Smooth muscle cell (in vitro differentiated cells): ENCODE measurements at regions not wholly inside any gene's neighbourhood (a gene's known extent, or its start where the extent isn't known, plus 50 kb on each side); places are given as distances from the start of the nearest gene placed in this dataset.

Experiments used
- DNase-seq: peaks from one replicate; lab custom pipeline; 2025; ENCODE audit not compliant: unreplicated experiment; lab: John Stamatoyannopoulos, UW
- H2AFZ ChIP-seq: fragments of 200-600 bp; sonication (generic); 2 replicates; pipeline ENCODE4 v1.6.0; 2016; ENCODE audit warnings: antibody characterized with exemption, low read depth, mild to moderate bottlenecking
- H3F3A ChIP-seq: fragments of 200-600 bp; sonication (generic); 2 replicates; pipeline ENCODE4 v1.6.0; 2017; ENCODE audit warnings: antibody characterized with exemption, low read depth
- H3K27ac ChIP-seq: fragments of 200-600 bp; sonication (generic); 2 replicates; pipeline ENCODE4 v1.5.1; 2016; ENCODE audit warnings: low read depth, mild to moderate bottlenecking
- H3K27me3 ChIP-seq: fragments of 200-600 bp; sonication (generic); 2 replicates; pipeline ENCODE4 v1.6.1; 2016; ENCODE audit warnings: low read depth, mild to moderate bottlenecking
- H3K36me3 ChIP-seq: fragments of 200-600 bp; sonication (generic); 2 replicates; pipeline ENCODE4 v1.5.1; 2016; ENCODE audit warnings: low read depth
- H3K4me1 ChIP-seq: fragments of 200-600 bp; sonication (generic); 2 replicates; pipeline ENCODE4 v1.5.1; 2016; ENCODE audit warnings: low read depth
- H3K4me2 ChIP-seq: fragments of 200-600 bp; sonication (generic); 2 replicates; pipeline ENCODE4 v1.6.0; 2016; ENCODE audit warnings: mild to moderate bottlenecking
- H3K4me3 ChIP-seq: fragments of 200-600 bp; sonication (generic); 2 replicates; pipeline ENCODE4 v1.5.1; 2016; ENCODE audit warnings: mild to moderate bottlenecking
- H3K79me2 ChIP-seq: fragments of 200-600 bp; sonication (generic); 2 replicates; pipeline ENCODE4 v1.6.0; 2016; ENCODE audit warnings: low read depth, mild to moderate bottlenecking
- H3K9ac ChIP-seq: fragments of 200-600 bp; sonication (generic); 2 replicates; pipeline ENCODE4 v1.6.0; 2016; ENCODE audit warnings: low read depth
- H3K9me3 ChIP-seq: fragments of 200-600 bp; sonication (generic); replicated peaks from 2 replicates; pipeline ENCODE4 v1.5.1; 2016; ENCODE audit warnings: low read depth
- H4K20me1 ChIP-seq: fragments of 200-600 bp; sonication (generic); 2 replicates; pipeline ENCODE4 v1.6.0; 2016; ENCODE audit warnings: low read depth
- WGBS: methylation state at CpG from one replicate; pipeline ENCODE4 v1.1.7; 2016; ENCODE audit warnings: low lambda C conversion rate; 5-methylcytosine and 5-hydroxymethylcytosine counted together
- TF ChIP-seq, protein P1 (sequence below): fragments of 200-600 bp; sonication (generic); IDR thresholded peaks from 2 replicates; pipeline ENCODE4 v1.5.1; 2017; ENCODE audit warnings: borderline replicate concordance, mild to moderate bottlenecking, antibody characterized with exemption; ENCODE audit not compliant: insufficient read depth, poor library complexity, severe bottlenecking

DNA sequence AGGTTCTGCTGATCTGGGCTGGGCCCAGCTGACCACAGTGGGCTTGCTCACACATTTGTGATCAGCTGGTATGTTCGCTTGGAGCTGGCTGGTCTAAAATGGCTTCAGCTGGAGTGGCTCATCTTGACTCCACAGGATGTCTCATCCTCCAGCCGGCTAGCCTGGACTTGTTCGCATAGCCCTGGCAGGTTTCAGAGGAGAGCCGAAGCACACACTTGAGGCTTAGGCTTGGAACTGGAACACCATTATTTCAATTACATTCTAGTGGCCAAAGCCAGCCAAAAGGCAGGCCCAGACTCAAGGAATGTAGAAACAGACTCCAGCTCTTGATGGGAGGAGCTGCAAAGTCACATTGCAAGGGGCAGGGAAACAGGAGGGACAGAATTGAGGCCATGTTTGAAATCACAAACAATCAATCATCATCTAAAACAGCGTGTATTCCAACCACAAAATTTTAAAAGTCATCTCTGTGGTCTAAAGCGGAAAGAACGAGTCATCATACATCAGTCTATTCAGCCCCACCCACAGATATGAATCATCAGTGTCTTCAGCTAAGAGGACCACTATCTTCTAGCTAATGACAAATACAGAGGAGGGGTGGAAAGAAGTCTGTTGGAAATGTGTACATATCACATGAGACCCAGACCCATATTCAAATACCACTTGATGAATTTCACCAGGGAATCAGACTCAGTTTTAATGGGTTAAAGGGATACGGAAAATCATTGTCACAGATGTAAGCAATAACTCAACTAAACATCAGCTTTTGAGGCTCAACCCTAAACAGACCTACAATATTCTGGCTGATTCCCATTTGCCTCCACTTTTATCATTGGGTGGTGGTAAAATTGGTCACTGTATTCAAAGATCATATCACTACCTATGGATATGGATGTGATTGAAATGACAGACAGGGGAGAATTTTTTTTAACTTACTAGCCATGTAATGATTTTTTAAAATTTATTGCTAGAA lies 139.0 kb upstream of the MKLN1 start:
- Histone ChIP-seq H3F3A (peaks cover 8% of the 10 kb centered on the region), H3K9ac (peak overlapping the region; percentile 57), H4K20me1 (no peaks in the 10 kb centered on the region), H3K27me3 (no peaks in the 10 kb centered on the region), H3K4me2 (no peak overlapping the region), H3K36me3 (no peaks in the 10 kb centered on the region), H2AFZ (peak overlapping the region; percentile 28), H3K79me2 (no peaks in the 10 kb centered on the region), H3K4me3 (no peak overlapping the region), H3K27ac (peak overlapping the region; percentile 91), H3K4me1 (peaks cover 6% of the 10 kb centered on the region), H3K9me3 (no peaks in the 10 kb centered on the region)
- TF ChIP-seq, protein P1, sequence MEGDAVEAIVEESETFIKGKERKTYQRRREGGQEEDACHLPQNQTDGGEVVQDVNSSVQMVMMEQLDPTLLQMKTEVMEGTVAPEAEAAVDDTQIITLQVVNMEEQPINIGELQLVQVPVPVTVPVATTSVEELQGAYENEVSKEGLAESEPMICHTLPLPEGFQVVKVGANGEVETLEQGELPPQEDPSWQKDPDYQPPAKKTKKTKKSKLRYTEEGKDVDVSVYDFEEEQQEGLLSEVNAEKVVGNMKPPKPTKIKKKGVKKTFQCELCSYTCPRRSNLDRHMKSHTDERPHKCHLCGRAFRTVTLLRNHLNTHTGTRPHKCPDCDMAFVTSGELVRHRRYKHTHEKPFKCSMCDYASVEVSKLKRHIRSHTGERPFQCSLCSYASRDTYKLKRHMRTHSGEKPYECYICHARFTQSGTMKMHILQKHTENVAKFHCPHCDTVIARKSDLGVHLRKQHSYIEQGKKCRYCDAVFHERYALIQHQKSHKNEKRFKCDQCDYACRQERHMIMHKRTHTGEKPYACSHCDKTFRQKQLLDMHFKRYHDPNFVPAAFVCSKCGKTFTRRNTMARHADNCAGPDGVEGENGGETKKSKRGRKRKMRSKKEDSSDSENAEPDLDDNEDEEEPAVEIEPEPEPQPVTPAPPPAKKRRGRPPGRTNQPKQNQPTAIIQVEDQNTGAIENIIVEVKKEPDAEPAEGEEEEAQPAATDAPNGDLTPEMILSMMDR = no peak
- 37% methylated on average over 8 of the region's 8 CpGs for WGBS
- DNase-seq = no peak

DNA sequence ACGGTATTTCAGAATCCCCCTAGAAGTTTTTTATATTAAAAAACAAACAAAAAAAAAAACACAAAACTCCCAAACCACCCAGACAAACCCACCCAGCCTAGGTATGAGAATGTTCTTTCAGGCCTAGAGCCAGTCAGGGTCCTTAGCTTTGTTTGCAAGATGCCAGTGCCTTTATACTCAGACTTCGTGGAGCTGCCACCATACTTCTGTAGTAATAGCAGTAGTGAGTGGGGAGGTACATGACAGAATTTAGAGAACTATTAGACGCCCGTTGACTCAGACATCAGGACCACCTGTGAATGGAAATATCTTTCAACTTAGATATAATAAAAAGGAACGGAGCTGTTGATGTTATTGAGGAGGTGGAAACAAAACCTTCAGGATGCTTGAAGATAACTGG lies 138.2 kb upstream of the MKLN1 start:
- Histone ChIP-seq H3F3A (peaks cover 8% of the 10 kb centered on the region), H3K9ac (no peak overlapping the region), H3K79me2 (no peaks in the 10 kb centered on the region), H3K36me3 (no peaks in the 10 kb centered on the region), H3K27me3 (no peaks in the 10 kb centered on the region), H3K4me1 (peaks cover 6% of the 10 kb centered on the region), H4K20me1 (no peaks in the 10 kb centered on the region), H3K4me2 (no peak overlapping the region), H2AFZ (no peak overlapping the region), H3K27ac (peak overlapping the region; percentile 91), H3K4me3 (no peak overlapping the region), H3K9me3 (no peaks in the 10 kb centered on the region)
- TF ChIP-seq, protein P1 = no peak
- DNase-seq = no peak
- 84% methylated on average over 5 of the region's 5 CpGs for WGBS

DNA sequence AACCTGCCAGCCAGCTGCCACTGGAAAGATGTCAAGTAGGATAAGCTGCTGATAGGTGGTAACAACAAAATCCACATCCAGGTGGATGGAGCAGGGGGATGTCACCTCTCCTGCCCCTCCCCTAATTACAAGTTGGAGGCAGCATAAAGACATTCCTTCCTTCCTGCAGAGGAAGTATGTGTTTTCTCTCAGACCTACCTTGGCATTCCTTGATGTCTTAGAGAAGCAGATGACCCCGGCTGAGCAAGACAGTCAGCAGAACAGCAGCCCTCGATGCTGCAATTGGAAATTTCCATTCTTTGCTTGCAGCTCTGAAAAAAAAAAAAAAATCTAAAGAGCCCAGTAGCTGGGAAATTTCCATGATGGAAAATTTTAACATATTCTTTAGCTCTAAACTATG lies 137.5 kb upstream of the MKLN1 start:
- Histone ChIP-seq H3K27ac (peak overlapping the region; percentile 91), H3K27me3 (no peaks in the 10 kb centered on the region), H3K36me3 (no peaks in the 10 kb centered on the region), H3K4me1 (peaks cover 6% of the 10 kb centered on the region), H3K4me2 (peak overlapping the region; percentile 2), H3K9ac (no peak overlapping the region), H3K9me3 (no peaks in the 10 kb centered on the region), H3K4me3 (no peak overlapping the region), H3F3A (peaks cover 8% of the 10 kb centered on the region), H4K20me1 (no peaks in the 10 kb centered on the region), H3K79me2 (no peaks in the 10 kb centered on the region), H2AFZ (no peak overlapping the region)
- DNase-seq = no peak
- WGBS = 9% methylated on average over 2 of the region's 2 CpGs
- TF ChIP-seq, protein P1 = no peak
